Colonic mucosa (tissue), 4 donors: ENCODE measurements at regions not wholly inside any gene's neighbourhood (a gene's known extent, or its start where the extent isn't known, plus 50 kb on each side); places are given as distances from the start of the nearest gene placed in this dataset.
A peak's percentile ranks its signal among the peaks of the same experiment; 100 is the strongest.

ENCODE experiments used
- DNase-seq: peaks from one replicate; pipeline ENCODE4 v3.0.0-alpha.2; 2020
- H3K27ac ChIP-seq: fragments of 200-600 bp; one replicate; pipeline ENCODE4 v1.8.0; 2021
- H3K27me3 ChIP-seq: fragments of 200-600 bp; one replicate; pipeline ENCODE4 v1.8.0; 2021
- H3K36me3 ChIP-seq: fragments of 200-600 bp; one replicate; pipeline ENCODE4 v1.8.0; 2021
- H3K4me1 ChIP-seq: fragments of 200-600 bp; one replicate; pipeline ENCODE4 v1.8.0; 2021; ENCODE audit warnings: mild to moderate bottlenecking
- H3K4me3 ChIP-seq: fragments of 200-600 bp; one replicate; pipeline ENCODE4 v1.8.0; 2021
- H3K9ac ChIP-seq, 2 donors: one replicate each; pipeline ENCODE4 v1.7.0; 2013; ENCODE audit warnings: control low read depth in 2 of 2, low read depth in 2 of 2, low read length in 2 of 2
- H3K9me3 ChIP-seq: fragments of 200-600 bp; one replicate; pipeline ENCODE4 v1.8.0; 2021
- intact Hi-C: fragments of 100-400 bp; cut with DNase I; formaldehyde crosslinking; loops from one replicate; pipeline ENCODE4 v1.14.1; 2022
- TF ChIP-seq, protein P1 (sequence below): fragments of 200-600 bp; IDR thresholded peaks from one replicate; pipeline ENCODE4 v1.8.0; 2022; ENCODE audit warnings: antibody characterized with exemption, mild to moderate bottlenecking
- donor health status: healthy.
- donor health status: DM: no; HTN: no; CAD: no.
- donor health status: DM: no; HTN: no; CAD: no.

DNA sequence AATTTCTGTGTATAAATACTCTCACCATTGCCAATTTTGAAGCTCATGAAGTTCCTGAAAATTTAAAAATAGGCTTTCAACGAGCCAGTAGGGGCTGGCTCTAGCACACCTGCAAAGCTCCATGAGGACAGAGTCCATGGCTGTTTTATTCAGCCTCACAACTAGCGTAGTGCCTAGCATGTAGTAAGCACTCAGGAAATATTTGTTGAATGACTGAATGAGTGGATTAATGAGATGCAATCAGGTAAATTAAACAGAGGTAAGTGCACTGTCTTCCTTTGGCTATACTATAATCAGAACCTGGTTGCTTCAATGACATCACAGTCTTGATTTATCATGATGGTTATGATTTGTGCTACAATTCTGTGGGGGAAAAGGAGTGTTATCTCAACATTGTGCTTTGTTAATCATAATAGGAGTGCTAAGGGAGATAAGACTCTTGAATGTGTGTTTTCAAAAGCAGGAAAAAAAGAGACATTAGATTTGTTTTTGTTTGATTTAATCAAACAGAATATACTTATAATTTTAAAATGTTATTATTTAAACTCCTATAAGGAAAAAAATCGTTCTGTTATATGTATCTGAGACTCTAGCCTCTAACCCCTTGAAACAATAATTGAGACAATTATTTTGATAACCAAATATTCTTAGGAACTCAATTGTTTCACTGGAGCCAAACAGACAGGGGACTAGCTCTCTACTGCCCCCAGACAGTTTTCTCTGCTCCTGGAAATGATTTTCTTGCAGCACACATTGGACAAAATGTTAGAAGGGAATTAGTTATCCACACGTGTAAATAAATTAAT is 171.7 kb upstream of the ATP11B start:
- Histone ChIP-seq H3K9me3 (no peaks in the 10 kb centered on the region), H3K27me3 (no peaks in the 10 kb centered on the region), H3K4me3 (no peak overlapping the region), H3K36me3 (no peaks in the 10 kb centered on the region), H3K27ac (no peak overlapping the region), H3K9ac (no peak overlapping the region), H3K4me1 (no peaks in the 10 kb centered on the region)
- TF ChIP-seq, protein P1, sequence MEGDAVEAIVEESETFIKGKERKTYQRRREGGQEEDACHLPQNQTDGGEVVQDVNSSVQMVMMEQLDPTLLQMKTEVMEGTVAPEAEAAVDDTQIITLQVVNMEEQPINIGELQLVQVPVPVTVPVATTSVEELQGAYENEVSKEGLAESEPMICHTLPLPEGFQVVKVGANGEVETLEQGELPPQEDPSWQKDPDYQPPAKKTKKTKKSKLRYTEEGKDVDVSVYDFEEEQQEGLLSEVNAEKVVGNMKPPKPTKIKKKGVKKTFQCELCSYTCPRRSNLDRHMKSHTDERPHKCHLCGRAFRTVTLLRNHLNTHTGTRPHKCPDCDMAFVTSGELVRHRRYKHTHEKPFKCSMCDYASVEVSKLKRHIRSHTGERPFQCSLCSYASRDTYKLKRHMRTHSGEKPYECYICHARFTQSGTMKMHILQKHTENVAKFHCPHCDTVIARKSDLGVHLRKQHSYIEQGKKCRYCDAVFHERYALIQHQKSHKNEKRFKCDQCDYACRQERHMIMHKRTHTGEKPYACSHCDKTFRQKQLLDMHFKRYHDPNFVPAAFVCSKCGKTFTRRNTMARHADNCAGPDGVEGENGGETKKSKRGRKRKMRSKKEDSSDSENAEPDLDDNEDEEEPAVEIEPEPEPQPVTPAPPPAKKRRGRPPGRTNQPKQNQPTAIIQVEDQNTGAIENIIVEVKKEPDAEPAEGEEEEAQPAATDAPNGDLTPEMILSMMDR: peak; percentile 36
- intact Hi-C loops: no loop called here
- DNase-seq: no peak

DNA sequence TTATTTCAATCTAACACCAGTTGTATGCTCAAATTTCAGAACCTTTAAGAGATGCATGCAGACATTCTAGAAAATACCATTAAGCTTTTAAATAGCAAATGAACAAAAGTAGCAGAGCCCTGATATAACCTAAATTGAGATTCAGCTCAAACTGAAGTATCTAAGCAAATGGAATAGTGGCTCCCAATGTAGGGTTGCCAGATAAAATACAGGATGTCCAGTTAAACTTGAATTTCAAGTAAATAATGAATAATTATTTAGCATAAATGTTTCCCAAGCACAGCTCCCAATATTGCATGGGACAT is 171.1 kb upstream of the ATP11B start:
- Histone ChIP-seq H3K9me3 (no peaks in the 10 kb centered on the region), H3K27me3 (no peaks in the 10 kb centered on the region), H3K4me1 (no peaks in the 10 kb centered on the region), H3K36me3 (no peaks in the 10 kb centered on the region), H3K9ac (no peak overlapping the region), H3K27ac (no peak overlapping the region), H3K4me3 (no peak overlapping the region)
- TF ChIP-seq, protein P1: peak; percentile 14
- DNase-seq: no peak
- intact Hi-C loops: no loop called here

DNA sequence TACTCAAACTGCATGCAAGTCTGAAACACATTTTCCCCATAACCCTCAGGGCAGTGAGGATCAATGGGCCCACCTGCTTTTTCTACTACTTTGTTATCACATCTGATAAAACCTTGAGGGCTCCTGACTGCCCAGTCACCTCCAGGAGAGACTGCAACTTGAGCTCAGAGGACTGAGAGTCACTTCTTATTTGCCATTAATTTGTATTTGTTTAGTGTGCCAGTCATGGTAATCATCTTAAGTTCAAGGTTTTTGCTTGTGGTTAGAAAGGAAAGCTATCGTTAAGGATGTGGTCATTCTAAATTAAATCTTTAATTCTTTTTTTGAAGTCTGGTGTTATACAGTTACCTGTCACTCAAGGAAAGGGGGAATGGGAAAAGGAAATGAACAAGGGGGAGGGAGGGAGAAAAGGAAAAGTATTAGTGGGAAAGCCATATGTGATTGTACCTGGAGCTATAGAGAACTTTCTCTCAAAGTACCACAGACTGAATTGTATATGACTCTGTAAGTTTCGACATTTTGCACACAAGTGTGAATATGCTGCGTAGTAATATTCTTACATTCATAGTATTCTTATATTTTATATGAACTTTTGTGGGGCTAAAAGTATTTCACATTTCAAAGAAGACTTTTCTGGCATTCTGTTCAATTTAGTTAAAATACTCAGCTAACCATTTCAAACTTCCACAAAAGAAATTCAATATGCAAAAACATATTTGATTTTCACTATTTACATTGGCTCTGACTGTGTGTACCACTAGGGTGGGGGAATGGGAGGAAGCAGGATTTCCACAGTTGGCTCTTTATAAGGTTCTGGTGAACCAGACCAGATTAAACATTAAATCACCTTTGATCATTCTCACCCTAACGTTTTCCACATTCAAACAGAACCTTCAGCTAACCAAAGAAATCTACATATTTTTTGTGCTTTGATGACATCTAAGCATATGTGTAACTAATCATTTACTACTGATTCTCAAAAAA is 166.5 kb upstream of the ATP11B start:
- Histone ChIP-seq H3K27ac (peak overlapping the region; percentile 22), H3K4me3 (no peak overlapping the region), H3K4me1 (no peaks in the 10 kb centered on the region), H3K9me3 (no peaks in the 10 kb centered on the region), H3K27me3 (no peaks in the 10 kb centered on the region), H3K36me3 (no peaks in the 10 kb centered on the region), H3K9ac (no peak overlapping the region)
- intact Hi-C loops: no loop called here
- TF ChIP-seq, protein P1: no peak
- no peak for DNase-seq

DNA sequence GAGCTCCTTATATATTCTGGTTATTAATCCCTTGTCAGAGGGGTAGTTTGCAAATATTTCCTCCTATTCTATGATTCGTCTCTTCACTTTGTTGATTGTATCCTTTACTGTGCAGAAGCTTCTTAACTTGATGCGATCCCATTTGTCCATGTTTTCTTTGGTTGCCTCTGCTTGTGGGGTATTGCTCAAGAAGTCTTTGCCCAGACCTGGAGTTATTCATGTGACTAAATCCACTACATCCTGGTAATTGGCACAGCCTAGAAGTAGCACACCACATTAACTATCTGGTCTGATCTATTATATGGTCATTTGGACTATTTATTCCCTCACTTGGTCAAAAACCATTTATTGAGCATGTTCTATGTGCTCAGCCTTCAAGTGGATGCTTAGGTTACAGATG is 164.8 kb upstream of the ATP11B start:
- no peaks in the 10 kb centered on the region for H3K36me3 ChIP-seq
- no peak for DNase-seq
- no peaks in the 10 kb centered on the region for H3K4me1 ChIP-seq
- H3K27me3 ChIP-seq: no peaks in the 10 kb centered on the region
- no peaks in the 10 kb centered on the region for H3K9me3 ChIP-seq
- H3K27ac ChIP-seq: no peak overlapping the region
- TF ChIP-seq, protein P1: no peak
- intact Hi-C loops: no loop called here
- H3K4me3 ChIP-seq: no peak overlapping the region
- H3K9ac ChIP-seq: no peak overlapping the region

DNA sequence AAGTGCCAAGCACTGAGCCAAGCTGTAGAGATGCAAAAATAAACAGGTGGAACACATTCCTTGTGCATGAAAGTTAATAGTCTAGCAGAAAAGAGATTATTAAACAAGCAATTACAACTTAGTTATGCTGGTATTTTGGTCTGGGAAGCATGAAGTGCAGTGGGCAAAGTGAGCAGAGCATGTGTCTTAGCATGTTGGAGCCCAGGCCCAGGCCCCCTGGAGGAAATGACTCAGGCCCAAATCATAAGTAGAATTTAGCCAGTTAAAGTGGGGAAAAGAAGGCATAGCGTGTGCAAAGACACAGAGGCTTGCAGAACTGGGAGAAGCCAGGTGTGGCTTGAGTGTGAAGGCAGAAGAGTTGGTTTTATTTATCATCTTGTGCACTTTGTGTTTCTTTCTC is 163.8 kb upstream of the ATP11B start:
- TF ChIP-seq, protein P1: no peak
- Histone ChIP-seq H3K36me3 (no peaks in the 10 kb centered on the region), H3K9me3 (no peaks in the 10 kb centered on the region), H3K27ac (no peak overlapping the region), H3K4me1 (no peaks in the 10 kb centered on the region), H3K4me3 (no peak overlapping the region), H3K27me3 (no peaks in the 10 kb centered on the region), H3K9ac (no peak overlapping the region)
- intact Hi-C loops: no loop called here
- no peak for DNase-seq
